T-helper 9 cell (primary cell): ENCODE measurements at regions not wholly inside any gene's neighbourhood (a gene's known extent, or its start where the extent isn't known, plus 50 kb on each side); places are given as distances from the start of the nearest gene placed in this dataset.

ENCODE experiments used
- DNase-seq: peaks from one replicate; pipeline ENCODE4 v3.0.0-alpha.2; 2020

- DNase-seq, result no peak
Observed at GRCh38 chr6:54719131-54719530, 127.4 kb upstream of the FAM83B start.

DNA sequence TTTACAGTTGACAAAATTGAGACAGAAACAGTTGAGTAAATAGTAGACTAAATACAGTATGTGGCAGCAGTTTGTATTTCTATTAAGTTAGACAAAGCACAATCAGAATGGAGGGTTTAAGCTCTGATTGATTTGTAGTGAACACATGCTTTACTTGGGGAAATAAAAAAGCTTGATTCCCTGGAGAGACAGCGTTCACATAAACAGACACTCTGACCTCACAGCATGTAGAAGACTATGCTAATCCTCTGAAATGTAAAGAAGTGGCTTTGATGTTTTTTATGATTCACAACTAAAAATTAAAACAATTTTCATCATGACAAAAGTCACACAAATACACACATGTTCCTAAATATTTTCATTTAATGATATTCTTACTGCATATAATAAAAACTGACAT is 126.9 kb upstream of the FAM83B start:
- DNase-seq, result no peak

DNA sequence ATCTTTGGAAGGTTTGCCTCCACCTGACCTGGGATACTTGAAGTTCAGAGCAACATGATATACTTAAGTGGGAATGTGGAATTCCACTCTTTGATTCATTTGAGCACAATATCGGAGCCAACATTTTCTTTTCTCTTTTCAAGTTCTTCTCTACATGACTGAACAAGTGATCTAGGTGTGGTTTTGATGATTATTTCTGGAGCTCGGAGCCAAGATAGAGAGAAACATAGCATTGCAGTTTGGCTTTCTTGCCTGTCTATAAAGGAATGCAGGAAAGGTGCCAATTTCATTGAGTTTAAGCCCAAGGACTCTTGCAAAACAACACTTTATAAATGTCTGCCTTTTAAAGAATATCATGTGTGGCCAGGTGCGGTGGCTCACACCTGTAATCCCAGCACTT is 124.2 kb upstream of the FAM83B start:
- no peak for DNase-seq

- no peak for DNase-seq
Observed at GRCh38 chr6:54729716-54730115, 116.9 kb upstream of the FAM83B start.

DNA sequence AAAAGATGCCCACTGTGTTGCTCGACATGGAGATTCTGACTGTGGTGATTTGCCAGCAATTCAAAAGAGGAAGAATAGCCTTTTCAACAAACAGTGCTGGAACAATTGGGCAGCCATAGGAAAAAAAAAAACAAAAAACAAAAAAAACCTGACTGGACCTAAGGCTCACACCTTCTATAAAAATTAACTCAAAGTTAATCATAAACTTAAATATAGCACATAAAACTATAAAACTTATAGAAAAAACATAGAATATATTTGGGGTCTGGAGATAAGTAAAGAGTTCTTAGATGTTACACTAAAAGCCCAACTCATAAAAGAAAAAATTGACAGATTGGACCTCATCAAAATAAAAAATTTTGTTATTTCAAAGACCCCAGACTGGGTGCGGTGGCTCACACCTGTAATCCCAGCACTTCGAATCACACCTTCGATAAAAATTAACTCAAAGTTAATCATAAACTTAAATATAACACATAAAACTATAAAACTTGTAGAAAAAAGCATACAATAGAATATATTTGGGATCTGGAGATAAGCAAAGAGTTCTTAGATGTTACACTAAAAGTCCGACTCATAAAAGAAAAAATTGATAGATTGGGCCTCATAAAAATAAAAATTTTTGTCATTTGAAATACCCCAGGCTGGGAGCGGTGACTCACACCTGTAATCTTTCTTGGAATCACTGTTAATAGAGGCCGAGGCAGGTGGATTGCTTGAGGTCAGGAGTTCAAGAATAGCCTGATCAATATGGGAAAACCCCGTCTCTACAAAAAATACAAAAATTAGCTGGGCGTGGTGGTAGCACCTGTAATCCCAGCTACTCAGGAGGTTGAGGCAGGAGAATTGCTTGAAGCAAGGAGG is 115.6 kb upstream of the FAM83B start:
- no peak for DNase-seq

- no peak for DNase-seq
Observed at GRCh38 chr6:54737247-54737646, 109.3 kb upstream of the FAM83B start.

GRCh38 chr6:54747955-54748354 is 98.6 kb upstream of the FAM83B start:
- no peak for DNase-seq

GRCh38 chr6:54754406-54754805 is 92.2 kb upstream of the FAM83B start:
- no peak for DNase-seq

DNA sequence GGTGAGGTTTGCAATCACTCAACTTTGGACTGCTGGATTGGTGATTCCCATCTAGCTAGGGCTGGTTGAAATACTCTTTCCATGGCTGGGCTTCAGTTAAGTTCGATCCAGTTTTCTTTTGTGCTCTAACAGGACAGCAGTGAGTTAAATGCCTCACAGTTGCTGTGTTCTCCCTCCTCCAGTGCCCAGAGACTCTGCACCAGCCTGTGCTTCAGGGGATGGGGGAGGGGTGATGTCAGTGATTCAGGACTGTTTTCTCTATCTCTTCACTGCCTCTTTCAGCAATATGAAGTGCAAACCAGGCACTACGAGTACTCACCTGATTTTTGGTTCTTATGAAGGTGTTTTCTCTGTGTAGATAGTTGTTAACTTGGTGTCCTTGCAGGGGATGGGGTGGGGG is 88.2 kb upstream of the FAM83B start:
- DNase-seq, result no peak

DNA sequence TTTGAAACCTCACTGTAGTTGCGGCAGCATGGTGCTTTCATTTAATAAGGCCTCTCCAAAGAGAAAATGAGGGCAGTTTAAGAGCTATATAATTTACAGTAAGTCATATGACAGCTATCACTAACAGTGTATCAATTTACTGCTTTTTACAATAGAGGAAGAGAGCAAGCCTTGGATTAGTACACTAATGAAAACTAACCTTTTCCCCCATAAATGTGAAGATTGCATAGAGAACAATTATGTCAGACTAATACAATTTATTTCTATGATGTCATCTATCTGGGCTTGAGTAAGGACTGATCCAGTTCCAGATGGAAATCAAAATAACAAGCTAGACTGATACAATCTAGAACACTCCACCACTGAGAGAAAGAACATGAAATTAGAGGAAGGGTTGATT is 78.1 kb upstream of the FAM83B start:
- no peak for DNase-seq

GRCh38 chr6:54770328-54770727 is 76.2 kb upstream of the FAM83B start:
- no peak for DNase-seq

DNA sequence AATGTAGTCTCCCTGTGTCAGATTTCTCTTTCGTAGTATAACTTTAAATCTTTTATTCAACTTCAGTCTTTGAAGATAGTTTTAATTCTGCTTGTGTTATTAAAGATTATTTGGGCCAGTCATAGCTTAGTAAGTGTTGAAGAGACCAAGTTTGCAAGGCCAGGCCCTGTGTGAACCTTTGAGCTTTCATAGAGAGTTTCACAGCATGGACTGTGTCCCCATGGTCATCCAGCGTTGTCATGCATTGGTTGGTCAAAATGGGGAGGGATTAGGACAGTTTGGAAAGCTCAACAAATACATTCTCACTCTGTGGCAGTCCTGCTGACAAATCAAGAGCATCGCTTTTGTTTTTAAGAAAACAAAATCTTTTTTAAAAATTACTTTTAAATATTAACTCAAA is 74.6 kb upstream of the FAM83B start:
- DNase-seq, result no peak

DNA sequence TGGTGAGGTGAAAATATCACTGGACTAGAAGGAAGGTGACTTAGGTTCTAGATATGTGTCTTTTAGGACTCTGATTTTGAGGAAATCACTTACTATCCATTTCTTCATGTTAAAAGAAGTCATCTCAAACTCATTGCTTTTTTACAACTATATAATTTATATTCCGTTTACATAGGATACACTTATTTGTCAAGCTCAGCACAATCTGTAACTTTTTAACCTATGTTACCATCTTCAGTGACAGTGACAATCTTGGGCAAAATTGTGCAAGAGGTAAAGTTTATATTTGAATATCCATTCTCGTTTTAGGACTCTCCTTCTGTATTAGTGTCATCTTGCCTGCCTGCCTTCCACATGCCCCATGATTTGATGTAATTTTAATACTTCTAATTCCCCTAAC is 74.0 kb upstream of the FAM83B start:
- no peak for DNase-seq

DNA sequence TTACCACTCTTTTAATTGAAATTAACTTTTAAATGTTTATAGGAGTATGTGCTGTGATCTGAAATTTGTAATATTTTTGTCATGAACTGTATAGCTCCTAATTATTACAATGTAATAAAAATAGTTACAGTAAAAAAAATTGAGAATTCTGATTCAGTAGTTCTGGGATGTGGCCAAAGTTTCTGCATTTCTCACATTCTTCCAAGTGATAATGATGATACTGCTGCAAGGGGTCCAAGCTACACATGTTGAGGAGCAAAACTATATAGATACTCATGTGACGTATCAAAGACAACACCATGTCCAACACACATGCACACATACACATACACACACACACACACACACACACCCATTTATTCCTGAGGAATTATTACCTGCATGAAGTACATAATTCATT is 71.0 kb upstream of the FAM83B start:
- no peak for DNase-seq

GRCh38 chr6:54776891-54777290 is 69.7 kb upstream of the FAM83B start:
- DNase-seq, result no peak

GRCh38 chr6:54778731-54779130 is 67.8 kb upstream of the FAM83B start:
- no peak for DNase-seq

GRCh38 chr6:54784011-54784410 is 62.6 kb upstream of the FAM83B start:
- DNase-seq, result no peak

DNA sequence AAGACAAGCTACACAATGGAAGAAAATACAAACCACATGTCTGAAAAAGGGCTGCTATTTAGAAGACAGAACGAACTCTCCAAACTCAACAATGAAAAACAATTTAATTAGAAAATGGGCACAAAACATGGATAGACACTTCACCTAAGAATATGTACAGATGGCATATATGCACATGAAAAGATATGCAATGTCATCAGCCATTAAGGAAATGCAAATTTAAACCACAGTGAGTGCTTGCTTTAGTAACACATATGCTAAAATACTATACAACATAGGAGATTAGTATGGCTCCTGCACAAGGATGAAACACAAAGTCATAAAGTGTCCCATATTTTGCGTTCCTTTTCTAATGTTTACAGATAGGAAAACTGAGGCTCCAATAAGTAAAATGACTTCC is 60.4 kb upstream of the FAM83B start:
- no peak for DNase-seq

GRCh38 chr6:54787825-54788224 is 58.7 kb upstream of the FAM83B start:
- DNase-seq, result no peak
